Skeletal muscle satellite cell (primary cell): ENCODE measurements at regions not wholly inside any gene's neighbourhood (a gene's known extent, or its start where the extent isn't known, plus 50 kb on each side); places are given as distances from the start of the nearest gene placed in this dataset.
"Not testable (repeated sequence)": the region's sequence is repeated elsewhere in the genome, so short reads cannot be mapped to it uniquely, and the experiment has no call there.

Source experiments
- H3K27me3 ChIP-seq: 2 replicates; pipeline ENCODE4 v1.7.0; 2013; ENCODE audit warnings: low read length; ENCODE audit not compliant: control insufficient read depth, insufficient read depth
- H3K36me3 ChIP-seq: 2 replicates; pipeline ENCODE4 v1.7.0; 2013; ENCODE audit warnings: mild to moderate bottlenecking, control low read depth, low read length; ENCODE audit not compliant: insufficient read depth
- H3K4me1 ChIP-seq: 2 replicates; pipeline ENCODE4 v1.7.0; 2013; ENCODE audit warnings: low read length; ENCODE audit not compliant: control insufficient read depth, insufficient read depth
- H3K4me2 ChIP-seq: 2 replicates; pipeline ENCODE4 v1.7.0; 2013; ENCODE audit warnings: mild to moderate bottlenecking, low read length
- H3K4me3 ChIP-seq: 2 replicates; pipeline ENCODE4 v1.7.0; 2013; ENCODE audit warnings: low read length
- H3K9ac ChIP-seq: 2 replicates; pipeline ENCODE4 v1.7.0; 2013; ENCODE audit warnings: mild to moderate bottlenecking, low read depth, low read length, moderate library complexity
- H3K9me3 ChIP-seq: replicated peaks from 2 replicates; pipeline ENCODE4 v1.7.0; 2013; ENCODE audit warnings: mild to moderate bottlenecking, control low read depth, low read length

DNA sequence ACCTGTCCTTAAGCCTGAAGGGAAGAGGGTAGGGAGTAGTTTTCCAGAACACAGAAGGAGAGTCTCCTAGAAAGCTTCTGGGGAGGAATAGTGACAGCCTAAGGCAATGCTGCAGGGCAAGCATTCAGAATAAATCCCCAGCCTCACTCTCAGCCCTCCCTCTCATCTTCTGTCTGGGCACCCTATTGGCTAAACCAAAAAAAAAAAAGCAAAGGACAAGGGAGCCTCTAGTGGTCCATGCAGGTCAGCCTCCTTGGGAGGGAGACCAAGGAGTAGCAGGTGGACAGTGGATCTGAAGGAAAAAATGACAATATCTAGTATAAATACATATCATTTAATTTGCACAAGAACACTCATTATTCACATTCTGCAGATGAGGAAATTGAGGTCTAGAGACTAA, 168.3 kb downstream of the HINT1 start:
- H3K9ac ChIP-seq, H3K4me2 ChIP-seq, H3K36me3 ChIP-seq, H3K4me3 ChIP-seq, H3K4me1 ChIP-seq, H3K9me3 ChIP-seq, H3K27me3 ChIP-seq: not testable (repeated sequence)

DNA sequence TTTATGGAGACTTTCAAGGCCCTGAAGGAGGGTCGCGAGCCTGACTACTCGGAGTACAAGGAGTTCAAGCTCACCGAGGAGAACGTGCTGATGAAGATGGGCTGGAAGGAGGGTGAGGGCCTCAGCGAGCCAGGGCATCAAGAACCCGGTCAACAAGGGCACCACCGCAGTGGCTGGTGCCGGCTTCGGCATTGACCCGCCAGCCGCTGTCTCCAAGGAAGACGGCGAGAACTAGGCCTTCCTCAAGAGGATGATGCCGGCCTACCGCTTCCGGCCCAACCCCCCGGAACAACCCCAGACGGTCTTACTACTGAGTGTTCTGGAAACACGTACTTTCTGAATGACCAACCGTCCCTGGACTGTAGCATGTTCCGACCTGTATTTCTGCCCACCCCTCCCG, 169.2 kb downstream of the HINT1 start:
- Histone ChIP-seq H3K27me3 (no peaks in the 10 kb centered on the region), H3K9me3 (no peaks in the 10 kb centered on the region), H3K4me3 (no peak overlapping the region), H3K9ac (no peak overlapping the region), H3K4me2 (no peak overlapping the region), H3K36me3 (no peaks in the 10 kb centered on the region), H3K4me1 (no peaks in the 10 kb centered on the region)

DNA sequence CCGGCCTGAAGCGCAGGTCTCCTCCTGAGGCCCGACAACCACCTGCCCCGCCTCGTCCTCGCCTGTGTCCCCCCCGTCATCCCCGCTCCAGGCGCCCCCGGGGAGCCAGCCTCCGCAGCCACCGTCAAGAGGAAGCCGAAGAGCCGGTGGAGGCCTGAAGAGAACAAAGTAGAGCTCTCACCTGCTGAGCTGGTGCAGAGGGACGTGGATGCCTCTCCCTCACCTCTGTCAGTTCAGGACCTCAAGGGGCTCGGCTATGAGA, 169.9 kb downstream of the HINT1 start:
- Histone ChIP-seq H3K4me3 (no peak overlapping the region), H3K9me3 (no peaks in the 10 kb centered on the region), H3K4me2 (no peak overlapping the region), H3K9ac (no peak overlapping the region), H3K36me3 (no peaks in the 10 kb centered on the region), H3K27me3 (no peaks in the 10 kb centered on the region), H3K4me1 (no peaks in the 10 kb centered on the region)

DNA sequence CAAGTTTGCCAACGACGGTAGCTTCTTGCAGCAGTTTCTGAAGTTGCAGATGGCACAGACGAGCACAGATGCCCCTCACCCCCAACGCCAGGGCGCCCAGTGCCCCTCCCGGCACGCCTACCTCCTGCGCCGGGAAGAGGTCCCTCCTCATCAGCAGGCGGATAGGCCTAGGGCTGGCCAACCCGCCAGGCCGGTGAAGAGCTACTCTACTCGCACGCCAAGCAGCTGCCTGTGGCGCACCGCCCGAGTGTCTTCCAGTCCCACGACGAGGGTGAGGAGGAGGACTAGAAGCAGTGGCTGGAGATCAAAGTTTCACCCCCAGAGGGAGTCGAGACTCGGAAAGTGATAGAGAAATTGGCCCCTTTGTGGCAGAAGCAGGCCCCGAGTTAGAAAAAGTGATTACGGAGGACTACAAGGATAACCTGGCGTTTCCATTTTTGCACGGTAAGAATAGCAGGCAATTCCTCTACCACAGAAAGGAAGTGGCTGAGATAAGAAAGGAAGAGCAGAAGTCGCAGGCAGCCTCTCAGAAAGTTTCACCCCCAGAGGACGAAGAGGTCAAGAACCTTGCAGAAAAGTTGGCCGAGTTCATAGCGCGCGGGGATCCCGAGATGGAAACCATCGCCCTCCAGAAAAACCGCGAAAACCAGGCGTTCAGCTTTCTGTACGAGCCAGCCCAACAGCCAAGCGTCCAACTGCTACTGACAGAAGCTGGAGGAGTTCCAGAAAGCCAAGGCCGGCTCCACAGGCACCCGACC, 170.4 kb downstream of the HINT1 start:
- H3K4me3 ChIP-seq = no peak overlapping the region
- no peaks in the 10 kb centered on the region for H3K4me1 ChIP-seq

DNA sequence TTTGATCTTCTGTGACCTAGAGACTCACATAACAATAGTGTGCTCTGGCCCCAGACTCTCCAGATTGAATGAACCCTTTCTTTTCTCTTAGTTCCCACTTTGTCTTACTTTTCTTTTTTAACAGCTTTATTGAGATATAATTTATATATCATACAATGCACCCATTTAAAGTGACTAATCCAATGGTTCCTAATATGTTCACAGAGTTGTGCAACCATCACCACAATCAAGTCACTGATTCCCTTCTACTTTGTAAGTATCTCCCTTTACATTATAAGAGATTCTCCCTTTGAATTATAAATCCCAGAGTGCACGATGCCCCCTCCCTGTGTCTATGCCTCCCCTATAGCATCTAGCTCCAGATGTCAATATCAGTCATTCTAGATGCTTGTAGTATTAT, 172.4 kb downstream of the HINT1 start:
- Histone ChIP-seq H3K9ac (no peak overlapping the region), H3K9me3 (no peaks in the 10 kb centered on the region), H3K4me2 (no peak overlapping the region), H3K27me3 (no peaks in the 10 kb centered on the region), H3K4me1 (no peaks in the 10 kb centered on the region), H3K36me3 (no peaks in the 10 kb centered on the region), H3K4me3 (no peak overlapping the region)

More for the DNA sequence above, 170.4 kb downstream of the HINT1 start:
- Histone ChIP-seq H3K9ac (no peak overlapping the region), H3K9me3 (no peaks in the 10 kb centered on the region), H3K36me3 (no peaks in the 10 kb centered on the region), H3K27me3 (no peaks in the 10 kb centered on the region), H3K4me2 (no peak overlapping the region)

DNA sequence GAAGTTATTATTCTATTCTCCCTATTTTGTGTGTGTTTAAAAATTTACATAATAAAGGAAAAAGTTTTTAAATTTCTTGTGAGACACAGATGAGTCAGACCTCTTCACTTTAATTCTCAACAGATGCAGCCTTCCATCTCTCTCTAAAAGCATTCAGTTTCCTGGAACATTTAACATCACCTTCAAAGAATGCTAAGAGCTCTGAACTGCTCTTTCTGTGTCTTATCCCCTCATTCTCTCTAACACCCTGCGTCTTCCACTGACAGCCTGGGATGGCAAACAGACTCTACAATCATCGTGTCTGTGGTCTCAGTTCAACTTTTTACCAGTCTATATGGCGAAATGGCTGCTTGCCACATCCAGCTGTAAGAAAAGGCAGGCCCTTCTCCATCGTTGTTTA, 173.0 kb downstream of the HINT1 start:
- Histone ChIP-seq H3K9me3 (no peaks in the 10 kb centered on the region), H3K4me2 (no peak overlapping the region), H3K4me1 (no peaks in the 10 kb centered on the region), H3K4me3 (no peak overlapping the region), H3K27me3 (no peaks in the 10 kb centered on the region), H3K36me3 (no peaks in the 10 kb centered on the region), H3K9ac (no peak overlapping the region)

DNA sequence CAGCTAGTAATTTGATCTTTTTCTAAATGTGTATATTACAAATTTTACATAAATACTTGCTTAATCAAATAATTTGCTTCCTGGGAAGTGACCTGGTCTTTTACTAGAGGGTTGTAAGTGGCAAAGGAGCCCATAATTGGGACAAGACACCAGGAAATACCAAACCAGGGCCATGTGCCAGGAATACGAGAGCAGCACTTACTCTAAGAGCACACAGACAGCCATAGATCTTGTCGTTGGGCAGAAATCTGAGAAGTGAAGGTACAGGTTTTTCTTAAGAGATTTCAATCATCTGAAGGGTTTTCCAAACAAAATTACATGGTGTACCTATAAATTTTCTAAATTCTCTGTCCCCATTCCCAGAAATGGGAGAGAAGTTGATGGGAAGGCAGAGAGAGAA, 179.3 kb downstream of the HINT1 start:
- H3K9ac ChIP-seq = no peak overlapping the region
- no peak overlapping the region for H3K4me2 ChIP-seq
- no peaks in the 10 kb centered on the region for H3K27me3 ChIP-seq
- no peak overlapping the region for H3K4me3 ChIP-seq
- H3K9me3 ChIP-seq = no peaks in the 10 kb centered on the region
- no peaks in the 10 kb centered on the region for H3K4me1 ChIP-seq
- H3K36me3 ChIP-seq = no peaks in the 10 kb centered on the region

DNA sequence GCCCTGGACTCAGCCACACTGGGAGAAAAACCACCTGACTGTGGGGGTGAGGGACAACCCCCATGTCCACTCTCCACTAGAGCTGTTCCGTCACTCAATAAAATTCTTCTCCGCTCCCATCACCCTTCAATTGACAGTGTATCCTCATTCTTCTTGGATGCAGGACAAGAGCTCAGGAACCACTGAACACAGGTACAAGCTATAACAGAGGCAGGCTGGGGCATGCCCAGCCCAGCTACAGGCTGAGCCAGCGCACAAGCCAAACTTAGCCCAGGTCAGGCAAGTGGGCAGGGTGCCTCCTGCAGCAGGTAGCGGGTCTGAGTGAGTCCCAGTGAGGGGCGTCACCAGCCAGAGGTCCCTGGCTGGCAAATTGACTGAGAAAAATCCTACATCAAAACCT, 183.4 kb downstream of the HINT1 start:
- Histone ChIP-seq H3K27me3 (no peaks in the 10 kb centered on the region), H3K36me3 (no peaks in the 10 kb centered on the region), H3K4me1 (no peaks in the 10 kb centered on the region), H3K4me3 (no peak overlapping the region), H3K9ac (no peak overlapping the region), H3K4me2 (no peak overlapping the region), H3K9me3 (no peaks in the 10 kb centered on the region)

DNA sequence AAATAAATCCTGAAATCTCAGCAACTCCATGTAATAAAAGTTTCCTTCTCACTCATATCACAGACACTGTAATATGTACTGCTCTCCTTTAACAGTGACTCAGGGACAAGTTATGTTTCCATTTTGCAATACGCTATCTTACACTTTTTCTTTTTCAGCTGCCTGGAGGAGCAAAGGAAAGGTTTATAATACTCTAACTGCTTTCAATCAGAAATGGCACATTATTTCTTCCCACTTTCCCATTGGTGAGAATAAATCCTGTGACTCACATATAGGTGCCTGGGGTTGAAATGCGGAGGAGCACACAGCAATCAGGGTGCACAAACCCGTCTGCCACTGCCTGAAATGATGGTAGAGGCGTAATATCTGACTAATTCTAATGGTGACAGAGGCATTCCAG, 186.6 kb downstream of the HINT1 start:
- Histone ChIP-seq H3K36me3 (no peaks in the 10 kb centered on the region), H3K9me3 (no peaks in the 10 kb centered on the region), H3K27me3 (no peaks in the 10 kb centered on the region), H3K4me3 (no peak overlapping the region), H3K9ac (no peak overlapping the region), H3K4me1 (no peaks in the 10 kb centered on the region), H3K4me2 (no peak overlapping the region)

DNA sequence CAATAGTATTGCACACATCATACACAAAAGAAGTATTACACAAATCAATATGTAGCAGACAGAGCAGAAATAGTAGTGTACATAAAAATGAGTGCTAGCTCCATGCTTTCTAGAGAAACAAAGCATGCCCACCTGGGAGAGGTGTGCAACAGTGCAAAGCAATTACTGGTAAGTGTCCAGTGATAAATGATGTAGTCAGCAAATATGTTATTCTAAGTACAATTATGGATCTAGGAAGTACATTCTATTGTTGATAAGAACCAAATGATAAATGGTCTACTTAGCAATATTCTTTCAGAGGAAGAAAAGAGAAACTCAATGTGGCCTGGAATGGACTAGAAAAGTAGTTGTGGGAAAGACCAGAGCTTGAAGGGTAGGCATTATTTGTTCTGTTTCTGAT, 188.6 kb downstream of the HINT1 start:
- no peak overlapping the region for H3K9ac ChIP-seq
- no peaks in the 10 kb centered on the region for H3K27me3 ChIP-seq
- no peak overlapping the region for H3K4me3 ChIP-seq
- no peaks in the 10 kb centered on the region for H3K4me1 ChIP-seq
- H3K36me3 ChIP-seq = no peaks in the 10 kb centered on the region
- H3K9me3 ChIP-seq = no peaks in the 10 kb centered on the region
- no peak overlapping the region for H3K4me2 ChIP-seq

DNA sequence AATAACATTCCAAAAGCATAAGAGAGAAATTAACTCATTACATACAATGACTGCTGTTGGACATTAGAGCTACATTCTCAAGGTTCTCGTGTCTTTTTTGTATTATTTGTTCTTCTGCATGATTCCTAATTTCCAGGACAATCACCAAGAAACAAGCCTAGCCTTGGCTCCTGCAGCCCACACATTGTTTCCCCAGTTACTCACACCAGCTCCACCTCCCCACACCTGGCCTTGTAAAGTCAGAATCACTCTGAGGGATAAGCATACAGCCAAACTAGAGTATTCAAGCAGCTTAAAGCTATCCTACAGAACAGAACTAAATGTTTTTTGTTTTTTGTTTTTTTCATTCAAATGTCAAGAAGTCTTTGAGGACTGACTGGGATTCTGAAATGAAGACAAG, 189.2 kb downstream of the HINT1 start:
- H3K27me3 ChIP-seq = no peaks in the 10 kb centered on the region
- H3K4me3 ChIP-seq = no peak overlapping the region
- H3K4me1 ChIP-seq = no peaks in the 10 kb centered on the region
- no peaks in the 10 kb centered on the region for H3K9me3 ChIP-seq
- no peak overlapping the region for H3K9ac ChIP-seq
- H3K4me2 ChIP-seq = no peak overlapping the region
- no peaks in the 10 kb centered on the region for H3K36me3 ChIP-seq

DNA sequence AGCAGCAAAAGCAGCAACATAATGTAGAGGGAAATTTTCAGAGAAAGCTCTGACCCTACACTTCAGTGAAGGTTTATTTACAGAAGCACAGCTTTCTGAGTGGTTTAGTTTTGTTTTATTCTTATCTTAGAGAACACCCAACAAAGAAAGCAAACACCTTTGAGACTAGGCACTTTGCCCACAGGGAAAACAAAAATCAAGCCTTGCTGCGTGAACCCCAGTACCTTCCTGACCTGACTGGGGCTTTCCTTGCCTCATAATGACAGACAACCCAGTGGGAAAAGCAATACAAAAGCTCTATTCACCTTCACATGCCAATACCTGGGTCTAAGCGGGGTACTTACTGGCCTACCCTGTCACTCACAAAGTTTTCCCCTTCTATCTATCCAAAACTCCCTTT, 189.8 kb downstream of the HINT1 start:
- Histone ChIP-seq H3K27me3 (no peaks in the 10 kb centered on the region), H3K9ac (no peak overlapping the region)

More for the DNA sequence above, 189.8 kb downstream of the HINT1 start:
- H3K4me2 ChIP-seq = no peak overlapping the region
- no peak overlapping the region for H3K4me3 ChIP-seq
- no peaks in the 10 kb centered on the region for H3K4me1 ChIP-seq
- no peaks in the 10 kb centered on the region for H3K36me3 ChIP-seq
- no peaks in the 10 kb centered on the region for H3K9me3 ChIP-seq
